COLO829 (cell line): ENCODE measurements at regions not wholly inside any gene's neighbourhood (a gene's known extent, or its start where the extent isn't known, plus 50 kb on each side); places are given as distances from the start of the nearest gene placed in this dataset.

Experiments
- DNase-seq: peaks from one replicate; pipeline ENCODE4 v3.0.0; 2012; ENCODE audit warnings: low spot score

GRCh38 chr3:18670759-18671158, 245.6 kb upstream of the SATB1 start:
- no peak for DNase-seq

GRCh38 chr3:18669374-18669773, 244.2 kb upstream of the SATB1 start:
- no peak for DNase-seq

GRCh38 chr3:18667552-18667951, 242.4 kb upstream of the SATB1 start:
- DNase-seq = no peak

- no peak for DNase-seq
These were observed 241.5 kb upstream of the SATB1 start for GRCh38 chr3:18666655-18667054.

GRCh38 chr3:18660059-18660458, 234.9 kb upstream of the SATB1 start:
- no peak for DNase-seq

- no peak for DNase-seq
These were observed 233.0 kb upstream of the SATB1 start for GRCh38 chr3:18657858-18658820.

GRCh38 chr3:18656866-18657265, 231.7 kb upstream of the SATB1 start:
- no peak for DNase-seq

GRCh38 chr3:18656410-18656809, 231.3 kb upstream of the SATB1 start:
- DNase-seq = no peak

GRCh38 chr3:18655827-18656226, 230.7 kb upstream of the SATB1 start:
- no peak for DNase-seq

- DNase-seq = no peak
These were observed 227.6 kb upstream of the SATB1 start for GRCh38 chr3:18652781-18653180.

GRCh38 chr3:18650731-18651130, 225.6 kb upstream of the SATB1 start:
- DNase-seq = no peak

GRCh38 chr3:18649666-18650363, 224.7 kb upstream of the SATB1 start:
- no peak for DNase-seq

- no peak for DNase-seq
These were observed 223.8 kb upstream of the SATB1 start for GRCh38 chr3:18648868-18649462.

- DNase-seq = no peak
These were observed 223.0 kb upstream of the SATB1 start for GRCh38 chr3:18648159-18648558.

GRCh38 chr3:18645619-18646018, 220.5 kb upstream of the SATB1 start:
- no peak for DNase-seq

GRCh38 chr3:18643281-18643680, 218.1 kb upstream of the SATB1 start:
- no peak for DNase-seq

GRCh38 chr3:18641916-18642315, 216.8 kb upstream of the SATB1 start:
- DNase-seq = no peak

GRCh38 chr3:18635215-18635614, 210.1 kb upstream of the SATB1 start:
- DNase-seq = no peak

- no peak for DNase-seq
These were observed 209.3 kb upstream of the SATB1 start for GRCh38 chr3:18634461-18634860.

- no peak for DNase-seq
These were observed 207.9 kb upstream of the SATB1 start for GRCh38 chr3:18633002-18633401.

- no peak for DNase-seq
These were observed 205.2 kb upstream of the SATB1 start for GRCh38 chr3:18630295-18630694.

GRCh38 chr3:18625085-18625484, 199.9 kb upstream of the SATB1 start:
- no peak for DNase-seq

- DNase-seq = no peak
These were observed 198.1 kb upstream of the SATB1 start for GRCh38 chr3:18623220-18623619.
